ENCODE measurements at regions not wholly inside any gene's neighbourhood (a gene's known extent, or its start where the extent isn't known, plus 50 kb on each side); places are given as distances from the start of the nearest gene placed in this dataset.
"Not testable (repeated sequence)": the region's sequence is repeated elsewhere in the genome, so short reads cannot be mapped to it uniquely, and the experiment has no call there.

GRCh38 chr12:71299541-71300376 lies 139.8 kb upstream of the LGR5 start:
- no peak for DNase-seq

GRCh38 chr12:71297930-71298329 lies 140.1 kb upstream of the TSPAN8 start:
- DNase-seq, result no peak

- DNase-seq, result no peak
These were observed 138.2 kb upstream of the TSPAN8 start for GRCh38 chr12:71295953-71296352.

GRCh38 chr12:71291746-71292145 lies 133.9 kb upstream of the TSPAN8 start:
- no peak for DNase-seq

GRCh38 chr12:71283883-71284282 lies 126.1 kb upstream of the TSPAN8 start:
- DNase-seq, result no peak

GRCh38 chr12:71282925-71283324 lies 125.1 kb upstream of the TSPAN8 start:
- no peak for DNase-seq

- DNase-seq, result no peak
These were observed 124.2 kb upstream of the TSPAN8 start for GRCh38 chr12:71282020-71282419.

- no peak for DNase-seq
These were observed 123.6 kb upstream of the TSPAN8 start for GRCh38 chr12:71281425-71281824.

- no peak for DNase-seq
These were observed 120.1 kb upstream of the TSPAN8 start for GRCh38 chr12:71277866-71278265.

GRCh38 chr12:71276541-71276940 lies 118.7 kb upstream of the TSPAN8 start:
- DNase-seq, result no peak

- DNase-seq, result not testable (repeated sequence)
These were observed 113.0 kb upstream of the TSPAN8 start for GRCh38 chr12:71270794-71271193.

GRCh38 chr12:71270057-71270456 lies 112.3 kb upstream of the TSPAN8 start:
- DNase-seq, result no peak

GRCh38 chr12:71269281-71269598 lies 111.4 kb upstream of the TSPAN8 start:
- no peak for DNase-seq

GRCh38 chr12:71268598-71269280 lies 110.9 kb upstream of the TSPAN8 start:
- DNase-seq, result no peak

GRCh38 chr12:71266606-71267005 lies 108.8 kb upstream of the TSPAN8 start:
- DNase-seq, result no peak

- not testable (repeated sequence) for DNase-seq
These were observed 107.9 kb upstream of the TSPAN8 start for GRCh38 chr12:71265731-71266130.

GRCh38 chr12:71262466-71262865 lies 104.7 kb upstream of the TSPAN8 start:
- DNase-seq, result no peak

GRCh38 chr12:71252473-71252872 lies 94.7 kb upstream of the TSPAN8 start:
- DNase-seq, result no peak

- no peak for DNase-seq
These were observed 92.4 kb upstream of the TSPAN8 start for GRCh38 chr12:71250166-71250565.

GRCh38 chr12:71243370-71243769 lies 85.6 kb upstream of the TSPAN8 start:
- no peak for DNase-seq

GRCh38 chr12:71242511-71242910 lies 84.7 kb upstream of the TSPAN8 start:
- no peak for DNase-seq

- no peak for DNase-seq
These were observed 83.1 kb upstream of the TSPAN8 start for GRCh38 chr12:71240946-71241345.

- no peak for DNase-seq
These were observed 81.9 kb upstream of the TSPAN8 start for GRCh38 chr12:71239731-71240130.

GRCh38 chr12:71237128-71237527 lies 79.3 kb upstream of the TSPAN8 start:
- no peak for DNase-seq
